ENCODE measurements at regions not wholly inside any gene's neighbourhood (a gene's known extent, or its start where the extent isn't known, plus 50 kb on each side); places are given as distances from the start of the nearest gene placed in this dataset.

DNA sequence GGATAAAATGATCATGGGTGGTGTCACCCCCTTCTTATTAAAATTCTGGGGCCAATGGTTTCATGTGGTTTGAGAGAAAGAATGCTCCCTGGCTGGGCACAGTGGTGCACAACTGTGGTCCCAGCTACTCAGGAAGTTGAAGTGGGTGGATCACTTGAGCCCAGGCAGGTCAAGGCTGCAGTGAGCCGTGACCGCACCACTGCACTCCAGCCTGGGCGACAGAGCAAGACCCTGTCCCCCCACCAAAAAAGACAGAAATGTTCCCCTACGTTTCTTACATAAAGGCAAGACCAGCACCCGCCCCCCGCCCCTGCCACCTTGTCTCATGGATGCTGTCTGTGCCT, 53.0 kb upstream of the ID2 start:
- Histone ChIP-seq H3K36me3 (ENCODE audit: insufficient read depth, low read length) (no peaks in the 10 kb centered on the region), H3K9me2 (replicated peaks; ENCODE audit: low read depth, low read length) (no peaks in the 10 kb centered on the region), H3K4me3 (ENCODE audit: low read length, poor library complexity, severe bottlenecking) (no peak overlapping the region), H3K79me2 (ENCODE audit: insufficient read depth, low read length) (no peaks in the 10 kb centered on the region), H3K9me3 (ENCODE audit: insufficient read depth, low read depth, low read length) (no peaks in the 10 kb centered on the region), H3K4me2 (ENCODE audit: low read depth, low read length, poor library complexity, severe bottlenecking) (no peak overlapping the region), H3K4me1 (ENCODE audit: insufficient read depth, low read length, poor library complexity, severe bottlenecking) (peaks cover 15% of the 10 kb centered on the region), H3K27me3 (ENCODE audit: insufficient read depth, low read length, poor library complexity, severe bottlenecking) (no peaks in the 10 kb centered on the region), H3K9ac (ENCODE audit: low read depth, low read length, poor library complexity, severe bottlenecking) (no peak overlapping the region), H3F3A (ENCODE audit: low read depth) (no peaks in the 10 kb centered on the region), H4K20me1 (ENCODE audit: insufficient read depth, low read length, poor library complexity, severe bottlenecking) (no peaks in the 10 kb centered on the region), H2AFZ (ENCODE audit: low read length) (no peak overlapping the region)
- TF ChIP-seq EZH2phosphoT487 (IDR thresholded peaks at IDR 0.05; ENCODE audit: borderline replicate concordance) = no peak
- TF ChIP-seq, protein P1, sequence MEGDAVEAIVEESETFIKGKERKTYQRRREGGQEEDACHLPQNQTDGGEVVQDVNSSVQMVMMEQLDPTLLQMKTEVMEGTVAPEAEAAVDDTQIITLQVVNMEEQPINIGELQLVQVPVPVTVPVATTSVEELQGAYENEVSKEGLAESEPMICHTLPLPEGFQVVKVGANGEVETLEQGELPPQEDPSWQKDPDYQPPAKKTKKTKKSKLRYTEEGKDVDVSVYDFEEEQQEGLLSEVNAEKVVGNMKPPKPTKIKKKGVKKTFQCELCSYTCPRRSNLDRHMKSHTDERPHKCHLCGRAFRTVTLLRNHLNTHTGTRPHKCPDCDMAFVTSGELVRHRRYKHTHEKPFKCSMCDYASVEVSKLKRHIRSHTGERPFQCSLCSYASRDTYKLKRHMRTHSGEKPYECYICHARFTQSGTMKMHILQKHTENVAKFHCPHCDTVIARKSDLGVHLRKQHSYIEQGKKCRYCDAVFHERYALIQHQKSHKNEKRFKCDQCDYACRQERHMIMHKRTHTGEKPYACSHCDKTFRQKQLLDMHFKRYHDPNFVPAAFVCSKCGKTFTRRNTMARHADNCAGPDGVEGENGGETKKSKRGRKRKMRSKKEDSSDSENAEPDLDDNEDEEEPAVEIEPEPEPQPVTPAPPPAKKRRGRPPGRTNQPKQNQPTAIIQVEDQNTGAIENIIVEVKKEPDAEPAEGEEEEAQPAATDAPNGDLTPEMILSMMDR (conservative IDR thresholded peaks at IDR 0.05; ENCODE audit: low read length) = no peak

DNA sequence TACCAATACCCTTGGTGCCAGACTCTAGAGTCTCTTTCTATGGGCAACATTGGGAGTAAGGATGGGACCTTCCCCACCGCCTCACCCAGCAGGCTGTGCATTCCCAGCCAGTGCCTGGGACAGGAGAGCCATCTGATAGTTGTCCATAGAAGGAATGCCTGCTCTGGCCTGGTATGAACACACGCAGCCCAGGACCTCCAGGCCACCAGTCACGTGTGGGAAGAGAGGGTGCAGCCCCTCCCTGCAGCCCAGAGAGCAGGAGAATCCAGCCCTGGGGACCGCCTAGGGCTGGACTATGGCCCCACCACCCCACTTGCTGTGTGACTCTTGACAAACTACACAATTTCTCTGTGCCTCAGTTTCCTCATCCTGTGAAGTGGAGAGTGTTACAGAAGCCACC, 52.5 kb upstream of the ID2 start:
- Histone ChIP-seq H3K4me1 (ENCODE audit: insufficient read depth, low read length, poor library complexity, severe bottlenecking) (peaks cover 15% of the 10 kb centered on the region), H3K27me3 (ENCODE audit: insufficient read depth, low read length, poor library complexity, severe bottlenecking) (no peaks in the 10 kb centered on the region), H3K79me2 (ENCODE audit: insufficient read depth, low read length) (no peaks in the 10 kb centered on the region)

DNA sequence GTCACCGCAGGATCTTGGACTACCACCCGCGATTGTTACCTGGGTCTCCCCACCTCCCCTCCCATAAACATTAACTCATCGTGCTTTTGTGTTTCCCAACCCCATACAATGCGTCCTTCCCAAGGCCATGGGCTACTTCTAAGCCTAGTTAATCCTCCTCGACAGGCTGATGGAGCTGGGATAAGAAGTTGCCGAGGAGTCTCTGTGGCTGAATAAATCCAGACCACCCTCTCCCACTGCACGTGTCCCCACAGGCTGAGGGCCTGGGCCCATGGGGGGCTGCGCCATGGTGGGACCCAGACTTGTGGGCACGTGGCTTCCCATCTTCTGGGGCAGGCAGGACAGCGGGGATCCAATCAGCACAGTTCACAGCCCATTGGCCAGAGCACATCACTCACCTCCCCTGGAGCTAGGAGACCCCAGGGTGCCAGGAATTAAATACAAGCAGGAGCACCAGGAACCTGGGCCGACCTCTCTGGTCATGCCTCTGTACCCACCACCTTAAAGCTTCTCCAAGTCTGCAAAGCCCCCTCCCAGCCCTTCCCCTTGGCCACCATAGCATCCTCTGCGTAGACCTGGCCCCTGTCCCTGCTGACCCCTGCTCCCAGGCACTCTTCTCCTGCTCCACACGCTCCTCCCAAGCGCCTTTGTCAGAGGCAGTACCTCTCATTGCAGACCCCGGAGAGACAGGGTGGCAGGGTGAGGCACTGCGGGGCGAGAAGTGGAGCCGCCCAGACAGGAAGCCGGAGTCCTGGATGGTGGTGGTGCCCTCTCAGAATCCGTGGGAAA, 51.0 kb upstream of the ID2 start:
- H3K9me3 ChIP-seq (ENCODE audit: insufficient read depth, low read depth, low read length) = no peaks in the 10 kb centered on the region
- H3K9me2 ChIP-seq (replicated peaks; ENCODE audit: low read depth, low read length) = no peaks in the 10 kb centered on the region
- H4K20me1 ChIP-seq (ENCODE audit: insufficient read depth, low read length, poor library complexity, severe bottlenecking) = no peaks in the 10 kb centered on the region
- H3K9ac ChIP-seq (ENCODE audit: low read depth, low read length, poor library complexity, severe bottlenecking) = no peak overlapping the region
- no peak overlapping the region for H3K4me3 ChIP-seq (ENCODE audit: low read length, poor library complexity, severe bottlenecking)
- no peaks in the 10 kb centered on the region for H3F3A ChIP-seq (ENCODE audit: low read depth)
- H2AFZ ChIP-seq (ENCODE audit: low read length) = no peak overlapping the region
- no peaks in the 10 kb centered on the region for H3K36me3 ChIP-seq (ENCODE audit: insufficient read depth, low read length)
- no peak overlapping the region for H3K4me2 ChIP-seq (ENCODE audit: low read depth, low read length, poor library complexity, severe bottlenecking)
- TF ChIP-seq, protein P1 (conservative IDR thresholded peaks at IDR 0.05; ENCODE audit: low read length) = no peak
- no peak for TF ChIP-seq EZH2phosphoT487 (IDR thresholded peaks at IDR 0.05; ENCODE audit: borderline replicate concordance)
- H3K79me2 ChIP-seq (ENCODE audit: insufficient read depth, low read length) = no peaks in the 10 kb centered on the region
- peaks cover 15% of the 10 kb centered on the region for H3K4me1 ChIP-seq (ENCODE audit: insufficient read depth, low read length, poor library complexity, severe bottlenecking)
- no peaks in the 10 kb centered on the region for H3K27me3 ChIP-seq (ENCODE audit: insufficient read depth, low read length, poor library complexity, severe bottlenecking)

More for the DNA sequence above, 52.5 kb upstream of the ID2 start:
- H3K4me2 ChIP-seq (ENCODE audit: low read depth, low read length, poor library complexity, severe bottlenecking) = no peak overlapping the region
- no peaks in the 10 kb centered on the region for H4K20me1 ChIP-seq (ENCODE audit: insufficient read depth, low read length, poor library complexity, severe bottlenecking)
- H2AFZ ChIP-seq (ENCODE audit: low read length) = no peak overlapping the region
- H3K9ac ChIP-seq (ENCODE audit: low read depth, low read length, poor library complexity, severe bottlenecking) = no peak overlapping the region
- no peaks in the 10 kb centered on the region for H3F3A ChIP-seq (ENCODE audit: low read depth)
- H3K9me2 ChIP-seq (replicated peaks; ENCODE audit: low read depth, low read length) = no peaks in the 10 kb centered on the region
- H3K36me3 ChIP-seq (ENCODE audit: insufficient read depth, low read length) = no peaks in the 10 kb centered on the region
- TF ChIP-seq EZH2phosphoT487 (IDR thresholded peaks at IDR 0.05; ENCODE audit: borderline replicate concordance) = no peak
- TF ChIP-seq, protein P1 (conservative IDR thresholded peaks at IDR 0.05; ENCODE audit: low read length) = no peak
- H3K4me3 ChIP-seq (ENCODE audit: low read length, poor library complexity, severe bottlenecking) = no peak overlapping the region
- H3K9me3 ChIP-seq (ENCODE audit: insufficient read depth, low read depth, low read length) = no peaks in the 10 kb centered on the region

Data from Loucy (cell line).